ENCODE measurements at regions not wholly inside any gene's neighbourhood (a gene's known extent, or its start where the extent isn't known, plus 50 kb on each side); places are given as distances from the start of the nearest gene placed in this dataset.

- TF ChIP-seq CTCF (IDR thresholded peaks at IDR 0.05): no peak
- no peak for TF ChIP-seq POLR2A (IDR thresholded peaks at IDR 0.05)
Measured at GRCh38 chr5:114153833-114154232, 208.0 kb upstream of the KCNN2 start.
